Right lobe of liver (tissue), 4 donors: ENCODE measurements at regions not wholly inside any gene's neighbourhood (a gene's known extent, or its start where the extent isn't known, plus 50 kb on each side); places are given as distances from the start of the nearest gene placed in this dataset.

Experiments
- POLR2A ChIP-seq: fragments of 450-650 bp; IDR thresholded peaks from one replicate; pipeline ENCODE4 v1.6.1; 2017; ENCODE audit warnings: antibody characterized with exemption, mild to moderate bottlenecking
- TF ChIP-seq, protein P1 (sequence below), 4 donors: fragments of 200-600 bp in 3 of 4; fragments of 450-650 bp in 1 of 4; IDR thresholded peaks; one replicate each; pipeline versions ENCODE4 v1.5.1 to v1.8.0; 2016 to 2022; ENCODE audit warnings: antibody characterized with exemption in 4 of 4, mild to moderate bottlenecking in 2 of 4
- donor health status: DM: no; HTN: no; CAD: no.
- donor health status: DM: no; HTN: no; CAD: no.
- donor health status: DM: no; HTN: yes; CAD: no.

DNA sequence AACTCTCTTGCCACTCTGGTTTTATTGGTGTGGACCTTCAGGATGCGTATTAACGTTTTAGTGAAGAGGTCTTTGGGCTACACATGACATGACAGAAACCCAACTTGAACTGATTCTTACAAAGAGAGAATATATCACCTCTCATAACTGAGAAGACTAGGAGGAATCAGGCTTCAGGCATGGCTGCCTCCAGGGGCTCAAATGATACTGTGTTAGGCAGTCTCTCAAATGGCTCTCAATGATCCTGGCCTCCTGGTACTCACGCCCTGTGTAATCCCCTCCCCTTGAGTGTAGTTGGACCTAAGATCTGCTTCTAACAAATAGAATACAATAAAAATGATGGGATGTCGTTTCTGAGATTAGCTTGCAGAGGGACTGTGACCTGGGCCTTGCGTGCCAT is 58.5 kb upstream of the SYPL1 start:
- no peak for TF ChIP-seq POLR2A
- TF ChIP-seq, protein P1, sequence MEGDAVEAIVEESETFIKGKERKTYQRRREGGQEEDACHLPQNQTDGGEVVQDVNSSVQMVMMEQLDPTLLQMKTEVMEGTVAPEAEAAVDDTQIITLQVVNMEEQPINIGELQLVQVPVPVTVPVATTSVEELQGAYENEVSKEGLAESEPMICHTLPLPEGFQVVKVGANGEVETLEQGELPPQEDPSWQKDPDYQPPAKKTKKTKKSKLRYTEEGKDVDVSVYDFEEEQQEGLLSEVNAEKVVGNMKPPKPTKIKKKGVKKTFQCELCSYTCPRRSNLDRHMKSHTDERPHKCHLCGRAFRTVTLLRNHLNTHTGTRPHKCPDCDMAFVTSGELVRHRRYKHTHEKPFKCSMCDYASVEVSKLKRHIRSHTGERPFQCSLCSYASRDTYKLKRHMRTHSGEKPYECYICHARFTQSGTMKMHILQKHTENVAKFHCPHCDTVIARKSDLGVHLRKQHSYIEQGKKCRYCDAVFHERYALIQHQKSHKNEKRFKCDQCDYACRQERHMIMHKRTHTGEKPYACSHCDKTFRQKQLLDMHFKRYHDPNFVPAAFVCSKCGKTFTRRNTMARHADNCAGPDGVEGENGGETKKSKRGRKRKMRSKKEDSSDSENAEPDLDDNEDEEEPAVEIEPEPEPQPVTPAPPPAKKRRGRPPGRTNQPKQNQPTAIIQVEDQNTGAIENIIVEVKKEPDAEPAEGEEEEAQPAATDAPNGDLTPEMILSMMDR (IDR thresholded peaks at IDR 0.05): no peak
